ENCODE measurements at regions not wholly inside any gene's neighbourhood (a gene's known extent, or its start where the extent isn't known, plus 50 kb on each side); places are given as distances from the start of the nearest gene placed in this dataset.
A peak's percentile ranks its signal among the peaks of the same experiment; 100 is the strongest.
"Not testable (repeated sequence)": the region's sequence is repeated elsewhere in the genome, so short reads cannot be mapped to it uniquely, and the experiment has no call there.

- peak; percentile 8 for DNase-seq
Observed at GRCh38 chr16:65394281-65394680, 272.4 kb upstream of the CDH11 start.

- no peak for DNase-seq
Observed at GRCh38 chr16:65392806-65393565, 271.1 kb upstream of the CDH11 start.

- DNase-seq, result no peak
Observed at GRCh38 chr16:65388592-65388991, 266.7 kb upstream of the CDH11 start.

- no peak for DNase-seq
Observed at GRCh38 chr16:65386672-65387071, 264.8 kb upstream of the CDH11 start.

- no peak for DNase-seq
Observed at GRCh38 chr16:65384441-65384840, 262.6 kb upstream of the CDH11 start.

GRCh38 chr16:65377195-65377594, 255.3 kb upstream of the CDH11 start:
- DNase-seq, result no peak

- no peak for DNase-seq
Observed at GRCh38 chr16:65376601-65377000, 254.7 kb upstream of the CDH11 start.

- no peak for DNase-seq
Observed at GRCh38 chr16:65375651-65376050, 253.8 kb upstream of the CDH11 start.

- no peak for DNase-seq
Observed at GRCh38 chr16:65373097-65373496, 251.2 kb upstream of the CDH11 start.

GRCh38 chr16:65372171-65372570, 250.3 kb upstream of the CDH11 start:
- no peak for DNase-seq

- peak; percentile 68 for DNase-seq
Observed at GRCh38 chr16:65365732-65366715, 244.2 kb upstream of the CDH11 start.

- not testable (repeated sequence) for DNase-seq
Observed at GRCh38 chr16:65356721-65357120, 234.9 kb upstream of the CDH11 start.

GRCh38 chr16:65355706-65356105, 233.8 kb upstream of the CDH11 start:
- DNase-seq, result no peak

- no peak for DNase-seq
Observed at GRCh38 chr16:65353183-65353582, 231.3 kb upstream of the CDH11 start.

- DNase-seq, result peak; percentile 50
Observed at GRCh38 chr16:65349626-65350025, 227.8 kb upstream of the CDH11 start.

GRCh38 chr16:65343556-65343955, 221.7 kb upstream of the CDH11 start:
- no peak for DNase-seq

GRCh38 chr16:65342231-65342866, 220.5 kb upstream of the CDH11 start:
- DNase-seq, result no peak

- no peak for DNase-seq
Observed at GRCh38 chr16:65339062-65339461, 217.2 kb upstream of the CDH11 start.

- no peak for DNase-seq
Observed at GRCh38 chr16:65336160-65336559, 214.3 kb upstream of the CDH11 start.

GRCh38 chr16:65334081-65334480, 212.2 kb upstream of the CDH11 start:
- DNase-seq, result no peak

GRCh38 chr16:65333283-65333682, 211.4 kb upstream of the CDH11 start:
- DNase-seq, result no peak

GRCh38 chr16:65327346-65327745, 205.5 kb upstream of the CDH11 start:
- no peak for DNase-seq

- DNase-seq, result no peak
Observed at GRCh38 chr16:65323655-65324237, 201.9 kb upstream of the CDH11 start.

Data from retina (tissue), 1 donor.